K562 (cell line): ENCODE measurements at regions not wholly inside any gene's neighbourhood (a gene's known extent, or its start where the extent isn't known, plus 50 kb on each side); places are given as distances from the start of the nearest gene placed in this dataset.

ENCODE experiments used
- ATAC-seq: fragments of 200-7000 bp; cut with Tn5 transposase; 3 replicates; pipeline ENCODE4 v1.9.1; 2020; ENCODE audit warnings: moderate library complexity
- BruUV-seq: library from RNA; stranded (reverse); fragments of 400-500 nt; replicated peaks from 2 replicates; lab custom pipeline; 2021; lab: Mats Ljungman, UMichigan
- CTCF ChIA-PET: fragments of 300-600 bp; formaldehyde crosslinking; extraction: SDS; loops from one replicate; lab custom pipeline; 2021; ENCODE audit warnings: low intra/inter-chr PET ratio; lab: Yijun Ruan, JAX
- POLR2A ChIA-PET: fragments of 300-600, 350-650 bp; sonication (Branson Sonifier 250); formaldehyde crosslinking; extraction: SDS; loops from one replicate; lab custom pipeline; 2021; ENCODE audit warnings: antibody characterized with exemption, inconsistent platforms; lab: Yijun Ruan, JAX
- DNase-seq, 4 experiments: peaks; one replicate each; pipeline versions ENCODE4 v3.0.0 to v3.0.0-alpha.2; 2011 to 2018; ENCODE audit warnings: low spot score in 3 of 4, mixed read lengths in 3 of 4; ENCODE audit errors: extremely low read depth in 1 of 4
- FAIRE-seq: peaks from 2 replicates; lab custom pipeline; 2011; peaks lifted over from hg19 to GRCh38; lab: Jason Lieb, UNC
- H2AFZ ChIP-seq: 2 replicates; pipeline ENCODE4 v1.6.0; 2011; ENCODE audit warnings: low read depth, low read length, control low read depth, inconsistent platforms
- H3K27ac ChIP-seq: fragments of 200-600 bp; 3 replicates; pipeline ENCODE4 v1.8.0; 2011; ENCODE audit warnings: low read depth, mild to moderate bottlenecking, control low read depth, inconsistent platforms, low read length, moderate library complexity, mixed read lengths; ENCODE audit errors: extremely low read depth
- H3K27me3 ChIP-seq, 2 experiments: fragments of 300-600 bp in 1 of 2; 2 replicates in 1 of 2; 3 replicates in 1 of 2; pipeline versions ENCODE4 v1.6.0 to v1.8.0; 2011; ENCODE audit warnings: inconsistent platforms in 2 of 2, low read length in 2 of 2, mild to moderate bottlenecking in 1 of 2, mixed read lengths in 1 of 2, moderate library complexity in 1 of 2; ENCODE audit not compliant: control insufficient read depth in 2 of 2, insufficient read depth in 2 of 2
- H3K36me3 ChIP-seq: fragments of 300-600 bp; 3 replicates; pipeline ENCODE4 v1.8.0; 2011; ENCODE audit warnings: mild to moderate bottlenecking, low read length, inconsistent platforms; ENCODE audit not compliant: control insufficient read depth, insufficient read depth
- H3K4me1 ChIP-seq, 2 experiments: fragments of 200-600 bp in 1 of 2; replicated peaks in 1 of 2; 2 replicates in 1 of 2; 3 replicates in 1 of 2; pipeline versions ENCODE4 v1.5.1 to v1.8.0; 2011; ENCODE audit warnings: inconsistent platforms in 2 of 2, low read length in 2 of 2, mild to moderate bottlenecking in 1 of 2, mixed read lengths in 1 of 2, moderate library complexity in 1 of 2; ENCODE audit not compliant: control insufficient read depth in 2 of 2, insufficient read depth in 2 of 2
- H3K4me2 ChIP-seq: 2 replicates; pipeline ENCODE4 v1.6.1; 2011; ENCODE audit warnings: low read length, control low read depth, inconsistent platforms, mixed read lengths; ENCODE audit not compliant: insufficient read depth
- H3K4me3 ChIP-seq: fragments of 200-600 bp; sonication (generic), shearing (Covaris generic); 2 replicates; pipeline ENCODE4 v1.5.1; 2016; ENCODE audit warnings: control low read depth, inconsistent platforms
- H3K79me2 ChIP-seq: fragments of 200-600 bp; 3 replicates; pipeline ENCODE4 v1.8.0; 2011; ENCODE audit warnings: low read length, inconsistent platforms; ENCODE audit not compliant: control insufficient read depth, insufficient read depth
- H3K9ac ChIP-seq, 2 experiments: 2 replicates each; pipeline versions ENCODE4 v1.6.0 to v1.6.1; 2011; ENCODE audit warnings: low read depth in 2 of 2, low read length in 2 of 2, control low read depth in 1 of 2, inconsistent platforms in 1 of 2, mild to moderate bottlenecking in 1 of 2, mixed read lengths in 1 of 2; ENCODE audit not compliant: insufficient read depth in 1 of 2
- H3K9me1 ChIP-seq: one replicate; pipeline ENCODE4 v1.6.0; 2011; ENCODE audit warnings: inconsistent platforms, mild to moderate bottlenecking, low read length, moderate library complexity; ENCODE audit not compliant: control insufficient read depth, insufficient read depth
- H3K9me3 ChIP-seq: replicated peaks from 2 replicates; pipeline ENCODE4 v1.5.1; 2011; ENCODE audit warnings: low read depth, low read length, inconsistent platforms; ENCODE audit not compliant: control insufficient read depth, insufficient read depth
- H4K20me1 ChIP-seq: replicated peaks from 2 replicates; pipeline ENCODE4 v1.6.1; 2011; ENCODE audit warnings: low read length, inconsistent platforms, mixed read lengths; ENCODE audit not compliant: control insufficient read depth, insufficient read depth
- ARNT ChIP-seq, 2 experiments: fragments of 450-650 bp; IDR thresholded peaks; 2 replicates each; pipeline ENCODE4 v1.6.1; 2016; ENCODE audit warnings: mild to moderate bottlenecking in 1 of 2
- FOSL1 ChIP-seq: fragments of 200-800 bp; sonication (Bioruptor generic); conservative IDR thresholded peaks from 2 replicates; pipeline ENCODE4 v1.6.1; 2016; ENCODE audit warnings: missing genetic modification characterization, missing compliant biosample characterization
- ZNF197 ChIP-seq: fragments of 200-800 bp; sonication (Bioruptor generic); IDR thresholded peaks from 2 replicates; pipeline ENCODE4 v1.6.1; 2016; ENCODE audit warnings: low read depth, missing genetic modification characterization, missing compliant biosample characterization
- ZNF449 ChIP-seq: fragments of 250-450 bp; sonication (Bioruptor Pico); IDR thresholded peaks from 2 replicates; pipeline ENCODE4 v1.8.0; 2022; ENCODE audit warnings: moderate library complexity, mild to moderate bottlenecking, inconsistent platforms
- WGBS: fragments of 100-300 bp; shearing (Covaris generic); methylation state at CpG from one replicate; pipeline ENCODE4 v1.1.6; 2016; ENCODE audit warnings: low coverage, mixed read lengths; ENCODE audit not compliant: insufficient coverage; ENCODE audit errors: missing lambda C conversion rate; 5-methylcytosine and 5-hydroxymethylcytosine counted together
- in situ Hi-C: fragments of 300-500 bp; cut with MboI; formaldehyde crosslinking; loops from 4 replicates; pipeline ENCODE4 v1.15.0; 2018; ENCODE audit warnings: inconsistent platforms, mixed read lengths
- intact Hi-C: fragments of 100-400 bp; cut with micrococcal nuclease; formaldehyde crosslinking; loops from 2 replicates; pipeline ENCODE4 v1.14.2; 2022

- intact Hi-C loops (no loop called here), in situ Hi-C loops (no loop called here)
- DNase-seq: no peak
- H3K9me3 ChIP-seq: no peaks in the 10 kb centered on the region
- 3% methylated on average over 4 of the region's 4 CpGs for WGBS
- CTCF ChIA-PET: interaction anchor here (0.6 kb wide), 1 partner anchor 441 kb away, joined by 5 read pairs; no protein-coding TSS in a partner anchor
- no peak overlapping the region for H3K9ac ChIP-seq
- no peaks in the 10 kb centered on the region for H3K36me3 ChIP-seq
- H3K4me3 ChIP-seq: no peak overlapping the region
- no peak overlapping the region for H3K27ac ChIP-seq
- FAIRE-seq: no peak
- no peaks in the 10 kb centered on the region for H3K9me1 ChIP-seq
- POLR2A ChIA-PET: interaction anchor here (0.8 to 1.2 kb wide), 2 partner anchors 10 to 21 kb away, joined by 3 to 5 read pairs; no protein-coding TSS in a partner anchor
- ATAC-seq: no peak
- TF ChIP-seq ARNT (IDR thresholded peaks at IDR 0.05): no peak
- H3K79me2 ChIP-seq: no peaks in the 10 kb centered on the region
- BruUV-seq: no TSS peak
- H3K4me2 ChIP-seq: no peak overlapping the region
- H3K27me3 ChIP-seq: peaks cover 2 to 13% of the 10 kb centered on the region in 2 experiments; a peak in 4 of 5 replicates
- no peaks in the 10 kb centered on the region for H3K4me1 ChIP-seq
- H4K20me1 ChIP-seq: no peaks in the 10 kb centered on the region
- no peak overlapping the region for H2AFZ ChIP-seq
Observed at GRCh38 chr5:61701877-61702602, 370.0 kb downstream of the ZSWIM6 start.

GRCh38 chr5:61702784-61703183 is 370.7 kb downstream of the ZSWIM6 start:
- 0% methylated on average over 2 of the region's 2 CpGs for WGBS
- no peak overlapping the region for H2AFZ ChIP-seq
- H3K9me3 ChIP-seq: no peaks in the 10 kb centered on the region
- no peaks in the 10 kb centered on the region for H3K9me1 ChIP-seq
- no peaks in the 10 kb centered on the region for H4K20me1 ChIP-seq
- FAIRE-seq (no peak), ATAC-seq (no peak), DNase-seq (no peak)
- intact Hi-C loops (no loop called here), in situ Hi-C loops (no loop called here)
- H3K4me2 ChIP-seq: no peak overlapping the region
- no peaks in the 10 kb centered on the region for H3K4me1 ChIP-seq
- H3K9ac ChIP-seq: no peak overlapping the region
- POLR2A ChIA-PET: no interaction called here
- H3K4me3 ChIP-seq: no peak overlapping the region
- H3K79me2 ChIP-seq: no peaks in the 10 kb centered on the region
- H3K27me3 ChIP-seq: peaks cover 2 to 13% of the 10 kb centered on the region in 2 experiments; a peak in 4 of 5 replicates
- CTCF ChIA-PET: no interaction called here
- BruUV-seq: no TSS peak
- no peaks in the 10 kb centered on the region for H3K36me3 ChIP-seq
- no peak overlapping the region for H3K27ac ChIP-seq
- no peak for TF ChIP-seq ZNF449 (CRISPR knock-in tag)
- TF ChIP-seq ZNF197 (CRISPR knock-in tag): no peak
- TF ChIP-seq FOSL1 (tag): peak; percentile 57
